NCI-H69 (cell line): ENCODE measurements at regions not wholly inside any gene's neighbourhood (a gene's known extent, or its start where the extent isn't known, plus 50 kb on each side); places are given as distances from the start of the nearest gene placed in this dataset.
A peak's percentile ranks its signal among the peaks of the same experiment; 100 is the strongest.
"Not testable (repeated sequence)": the region's sequence is repeated elsewhere in the genome, so short reads cannot be mapped to it uniquely, and the experiment has no call there.

Experiments used
- DNase-seq: peaks from one replicate; lab custom pipeline; 2025; lab: John Stamatoyannopoulos, UW

GRCh38 chr13:90453342-90453741 lies 894.1 kb upstream of the MIR17HG start:
- no peak for DNase-seq

GRCh38 chr13:90454002-90454636 lies 893.4 kb upstream of the MIR17HG start:
- DNase-seq: peak; percentile 67

- no peak for DNase-seq
These were observed 892.4 kb upstream of the MIR17HG start for GRCh38 chr13:90455067-90455466.

GRCh38 chr13:90455823-90456222 lies 891.7 kb upstream of the MIR17HG start:
- DNase-seq: peak; percentile 47

GRCh38 chr13:90461398-90461797 lies 886.1 kb upstream of the MIR17HG start:
- DNase-seq: no peak

- DNase-seq: no peak
These were observed 870.3 kb upstream of the MIR17HG start for GRCh38 chr13:90477216-90477615.

GRCh38 chr13:90483906-90484305 lies 863.6 kb upstream of the MIR17HG start:
- DNase-seq: no peak

- no peak for DNase-seq
These were observed 862.1 kb upstream of the MIR17HG start for GRCh38 chr13:90485436-90485835.

- DNase-seq: no peak
These were observed 854.6 kb upstream of the MIR17HG start for GRCh38 chr13:90492872-90493271.

GRCh38 chr13:90493667-90494066 lies 853.8 kb upstream of the MIR17HG start:
- no peak for DNase-seq

- not testable (repeated sequence) for DNase-seq
These were observed 852.6 kb upstream of the MIR17HG start for GRCh38 chr13:90494849-90495248.

- DNase-seq: peak; percentile 14
These were observed 849.4 kb upstream of the MIR17HG start for GRCh38 chr13:90498096-90498495.

GRCh38 chr13:90498816-90499215 lies 848.7 kb upstream of the MIR17HG start:
- no peak for DNase-seq

- no peak for DNase-seq
These were observed 846.9 kb upstream of the MIR17HG start for GRCh38 chr13:90500569-90500968.

GRCh38 chr13:90502153-90502552 lies 845.3 kb upstream of the MIR17HG start:
- peak; percentile 69 for DNase-seq

- no peak for DNase-seq
These were observed 844.7 kb upstream of the MIR17HG start for GRCh38 chr13:90502762-90503161.

GRCh38 chr13:90510319-90510718 lies 837.2 kb upstream of the MIR17HG start:
- no peak for DNase-seq

- no peak for DNase-seq
These were observed 835.6 kb upstream of the MIR17HG start for GRCh38 chr13:90511903-90512302.

GRCh38 chr13:90514712-90515111 lies 832.8 kb upstream of the MIR17HG start:
- DNase-seq: not testable (repeated sequence)

- DNase-seq: no peak
These were observed 829.1 kb upstream of the MIR17HG start for GRCh38 chr13:90518417-90518816.

- peak; percentile 41 for DNase-seq
These were observed 828.3 kb upstream of the MIR17HG start for GRCh38 chr13:90519157-90519556.

GRCh38 chr13:90526711-90527110 lies 820.8 kb upstream of the MIR17HG start:
- no peak for DNase-seq

- DNase-seq: no peak
These were observed 815.7 kb upstream of the MIR17HG start for GRCh38 chr13:90531744-90532143.

- no peak for DNase-seq
These were observed 814.5 kb upstream of the MIR17HG start for GRCh38 chr13:90532861-90533492.
